GM13976 (cell line): ENCODE measurements at regions not wholly inside any gene's neighbourhood (a gene's known extent, or its start where the extent isn't known, plus 50 kb on each side); places are given as distances from the start of the nearest gene placed in this dataset.
"Not testable (repeated sequence)": the region's sequence is repeated elsewhere in the genome, so short reads cannot be mapped to it uniquely, and the experiment has no call there.

Source experiments
- DNase-seq: peaks from one replicate; pipeline ENCODE4 v3.0.0; 2012; ENCODE audit warnings: low spot score
- CTCF ChIP-seq: IDR thresholded peaks from 2 replicates; pipeline ENCODE4 v1.5.1; 2012; ENCODE audit warnings: borderline replicate concordance, mild to moderate bottlenecking; ENCODE audit not compliant: insufficient read depth; ENCODE audit errors: extremely low read depth, missing control alignments, control extremely low read depth
- in situ Hi-C: fragments of 300-500 bp; cut with MboI; formaldehyde crosslinking; loops from one replicate; pipeline ENCODE4 v1.12.0; 2022; ENCODE audit warnings: low sequenced_read_pairs, mixed read lengths, inconsistent platforms; ENCODE audit not compliant: unreplicated experiment

GRCh38 chr6:67467341-67467740 lies 1167.7 kb upstream of the ADGRB3 start:
- in situ Hi-C loops = no loop called here
- no peak for TF ChIP-seq CTCF
- DNase-seq = no peak

GRCh38 chr6:67462725-67463124 lies 1172.4 kb upstream of the ADGRB3 start:
- DNase-seq, in situ Hi-C loops: not testable (repeated sequence)

- no peak for DNase-seq
- no peak for TF ChIP-seq CTCF
- in situ Hi-C loops = no loop called here
Measured at GRCh38 chr6:67459556-67459955, 1175.5 kb upstream of the ADGRB3 start.

- DNase-seq = no peak
- TF ChIP-seq CTCF = no peak
- in situ Hi-C loops = no loop called here
Measured at GRCh38 chr6:67458265-67458664, 1176.8 kb upstream of the ADGRB3 start.

- in situ Hi-C loops = no loop called here
- TF ChIP-seq CTCF = no peak
- DNase-seq = no peak
Measured at GRCh38 chr6:67451874-67452273, 1183.2 kb upstream of the ADGRB3 start.

- in situ Hi-C loops = no loop called here
- DNase-seq = no peak
- TF ChIP-seq CTCF = no peak
Measured at GRCh38 chr6:67450641-67451040, 1184.4 kb upstream of the ADGRB3 start.

GRCh38 chr6:67449602-67450001 lies 1185.5 kb upstream of the ADGRB3 start:
- in situ Hi-C loops = no loop called here
- no peak for DNase-seq
- TF ChIP-seq CTCF = no peak
